Breast epithelium (tissue), 3 donors: ENCODE measurements at regions not wholly inside any gene's neighbourhood (a gene's known extent, or its start where the extent isn't known, plus 50 kb on each side); places are given as distances from the start of the nearest gene placed in this dataset.

Source experiments
- POLR2A ChIP-seq: fragments of 450-650 bp; IDR thresholded peaks from one replicate; pipeline ENCODE4 v1.6.1; 2016; ENCODE audit warnings: antibody characterized with exemption, mild to moderate bottlenecking, moderate library complexity
- POLR2AphosphoS5 ChIP-seq, 3 donors: sonication (generic); formaldehyde crosslinking; IDR thresholded peaks; one replicate each; pipeline ENCODE4 v1.6.1; 2017; ENCODE audit warnings: antibody characterized with exemption in 3 of 3
- TF ChIP-seq, protein P1 (sequence below), 3 donors: fragments of 450-650 bp; IDR thresholded peaks; one replicate each; pipeline ENCODE4 v1.5.1; 2016 to 2017; ENCODE audit warnings: antibody characterized with exemption in 3 of 3, mild to moderate bottlenecking in 3 of 3, moderate library complexity in 3 of 3

- TF ChIP-seq, protein P1, sequence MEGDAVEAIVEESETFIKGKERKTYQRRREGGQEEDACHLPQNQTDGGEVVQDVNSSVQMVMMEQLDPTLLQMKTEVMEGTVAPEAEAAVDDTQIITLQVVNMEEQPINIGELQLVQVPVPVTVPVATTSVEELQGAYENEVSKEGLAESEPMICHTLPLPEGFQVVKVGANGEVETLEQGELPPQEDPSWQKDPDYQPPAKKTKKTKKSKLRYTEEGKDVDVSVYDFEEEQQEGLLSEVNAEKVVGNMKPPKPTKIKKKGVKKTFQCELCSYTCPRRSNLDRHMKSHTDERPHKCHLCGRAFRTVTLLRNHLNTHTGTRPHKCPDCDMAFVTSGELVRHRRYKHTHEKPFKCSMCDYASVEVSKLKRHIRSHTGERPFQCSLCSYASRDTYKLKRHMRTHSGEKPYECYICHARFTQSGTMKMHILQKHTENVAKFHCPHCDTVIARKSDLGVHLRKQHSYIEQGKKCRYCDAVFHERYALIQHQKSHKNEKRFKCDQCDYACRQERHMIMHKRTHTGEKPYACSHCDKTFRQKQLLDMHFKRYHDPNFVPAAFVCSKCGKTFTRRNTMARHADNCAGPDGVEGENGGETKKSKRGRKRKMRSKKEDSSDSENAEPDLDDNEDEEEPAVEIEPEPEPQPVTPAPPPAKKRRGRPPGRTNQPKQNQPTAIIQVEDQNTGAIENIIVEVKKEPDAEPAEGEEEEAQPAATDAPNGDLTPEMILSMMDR (IDR thresholded peaks at IDR 0.05) = no peak
- TF ChIP-seq POLR2A (no peak), POLR2AphosphoS5 (IDR thresholded peaks at IDR 0.05) (no peak)
These were observed 80.9 kb upstream of the HTR1E start for GRCh38 chr6:86856379-86856778.
